ENCODE measurements at regions not wholly inside any gene's neighbourhood (a gene's known extent, or its start where the extent isn't known, plus 50 kb on each side); places are given as distances from the start of the nearest gene placed in this dataset.

DNA sequence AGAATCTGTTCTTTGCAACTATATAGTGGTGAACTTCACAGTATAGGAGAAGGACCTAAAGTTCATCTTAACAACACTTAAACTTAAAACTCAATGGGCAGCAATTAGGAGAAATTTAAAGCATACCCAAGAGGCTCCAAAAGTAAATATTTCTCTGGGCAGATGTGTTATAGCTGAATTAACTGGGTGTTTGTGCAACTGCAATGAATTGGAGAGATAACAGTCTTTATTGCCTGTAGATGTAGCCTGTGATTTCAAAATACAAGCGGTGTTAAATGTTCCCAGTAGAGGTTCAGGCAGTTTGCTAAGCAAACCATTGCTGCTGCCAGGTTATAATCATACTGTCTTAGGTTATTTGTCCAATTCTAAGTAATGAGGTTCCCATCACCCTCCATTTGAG lies 294.1 kb upstream of the MTNR1B start:
- DNase-seq (ENCODE audit: low read depth): no peak
- no peak overlapping the region for H3K4me3 ChIP-seq (ENCODE audit: low read depth, low read length)
- TF ChIP-seq, protein P1, sequence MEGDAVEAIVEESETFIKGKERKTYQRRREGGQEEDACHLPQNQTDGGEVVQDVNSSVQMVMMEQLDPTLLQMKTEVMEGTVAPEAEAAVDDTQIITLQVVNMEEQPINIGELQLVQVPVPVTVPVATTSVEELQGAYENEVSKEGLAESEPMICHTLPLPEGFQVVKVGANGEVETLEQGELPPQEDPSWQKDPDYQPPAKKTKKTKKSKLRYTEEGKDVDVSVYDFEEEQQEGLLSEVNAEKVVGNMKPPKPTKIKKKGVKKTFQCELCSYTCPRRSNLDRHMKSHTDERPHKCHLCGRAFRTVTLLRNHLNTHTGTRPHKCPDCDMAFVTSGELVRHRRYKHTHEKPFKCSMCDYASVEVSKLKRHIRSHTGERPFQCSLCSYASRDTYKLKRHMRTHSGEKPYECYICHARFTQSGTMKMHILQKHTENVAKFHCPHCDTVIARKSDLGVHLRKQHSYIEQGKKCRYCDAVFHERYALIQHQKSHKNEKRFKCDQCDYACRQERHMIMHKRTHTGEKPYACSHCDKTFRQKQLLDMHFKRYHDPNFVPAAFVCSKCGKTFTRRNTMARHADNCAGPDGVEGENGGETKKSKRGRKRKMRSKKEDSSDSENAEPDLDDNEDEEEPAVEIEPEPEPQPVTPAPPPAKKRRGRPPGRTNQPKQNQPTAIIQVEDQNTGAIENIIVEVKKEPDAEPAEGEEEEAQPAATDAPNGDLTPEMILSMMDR (IDR thresholded peaks at IDR 0.05; ENCODE audit: low read depth, low read length, missing control alignments): no peak

DNA sequence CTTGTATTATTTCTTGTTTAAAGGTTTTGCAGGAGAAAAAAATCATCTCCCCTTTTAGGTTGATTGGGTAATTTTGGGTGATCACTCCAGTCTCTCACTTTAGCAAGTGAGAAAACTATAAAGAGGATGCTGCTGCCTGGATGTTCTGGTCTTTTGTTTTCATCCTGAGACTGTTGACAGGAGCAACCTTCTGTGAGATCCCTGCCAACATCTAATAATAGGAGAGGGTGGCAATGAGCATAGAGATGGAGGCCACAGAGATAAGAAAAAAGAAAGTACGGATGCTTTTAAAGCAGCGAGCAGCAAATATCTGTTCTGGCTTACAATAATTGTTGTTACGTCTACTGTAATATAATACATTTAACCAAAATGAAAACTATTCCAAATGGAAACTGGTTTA lies 293.6 kb upstream of the MTNR1B start:
- TF ChIP-seq, protein P1 (IDR thresholded peaks at IDR 0.05; ENCODE audit: low read depth, low read length, missing control alignments): no peak
- DNase-seq (ENCODE audit: low read depth): no peak
- H3K4me3 ChIP-seq (ENCODE audit: low read depth, low read length): no peak overlapping the region

DNA sequence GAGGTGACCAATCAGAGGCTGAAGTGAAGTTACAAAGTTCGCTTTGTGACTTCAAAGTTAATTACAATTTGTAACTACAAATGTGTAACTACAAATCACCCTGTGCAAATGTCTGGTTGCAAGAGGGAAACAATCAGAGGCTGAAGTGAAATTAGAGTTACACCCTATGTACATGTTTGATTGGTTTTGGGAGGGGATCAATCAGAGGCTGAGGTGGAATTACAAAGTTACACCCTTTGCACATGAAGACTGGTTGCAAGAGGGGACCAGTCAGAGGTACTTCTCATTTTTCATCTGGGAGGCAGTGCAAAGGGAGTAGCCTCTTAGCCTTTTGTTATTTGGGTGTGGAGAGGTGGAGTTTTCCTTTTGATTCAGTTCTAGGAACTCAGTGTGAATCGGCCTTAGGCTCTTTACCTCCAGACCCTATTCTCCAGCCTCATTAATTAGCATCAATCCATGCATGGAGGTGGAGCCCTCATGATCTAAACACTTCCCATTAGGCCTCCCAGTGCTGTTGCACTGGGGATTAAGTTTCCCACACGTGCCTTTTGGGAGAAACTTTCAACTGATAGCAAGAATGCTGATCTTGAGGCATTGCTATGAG lies 291.3 kb upstream of the MTNR1B start:
- TF ChIP-seq, protein P1 (IDR thresholded peaks at IDR 0.05; ENCODE audit: low read depth, low read length, missing control alignments): no peak
- DNase-seq (ENCODE audit: low read depth): no peak
- no peak overlapping the region for H3K4me3 ChIP-seq (ENCODE audit: low read depth, low read length)

DNA sequence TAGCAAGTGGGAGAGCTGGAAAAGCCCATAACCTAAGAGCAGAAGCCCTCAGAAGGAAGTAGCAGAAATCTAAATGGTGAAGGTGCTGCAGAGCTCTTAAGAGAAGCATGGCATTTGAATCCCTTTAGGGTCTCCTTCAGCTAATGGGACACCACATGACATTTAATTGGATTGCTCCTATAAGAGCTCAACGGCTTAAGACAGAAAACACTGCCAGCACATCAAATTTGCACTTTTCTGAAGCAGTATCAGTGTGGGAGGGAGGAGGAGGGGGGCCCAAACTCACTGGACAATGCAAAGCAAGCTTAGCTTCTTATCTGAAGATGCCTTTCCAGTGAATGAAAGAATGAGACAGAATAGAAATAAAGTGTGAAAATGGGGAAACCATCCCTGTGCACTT lies 287.9 kb upstream of the MTNR1B start:
- DNase-seq (ENCODE audit: low read depth): no peak
- TF ChIP-seq, protein P1 (IDR thresholded peaks at IDR 0.05; ENCODE audit: low read depth, low read length, missing control alignments): no peak
- no peak overlapping the region for H3K4me3 ChIP-seq (ENCODE audit: low read depth, low read length)

DNA sequence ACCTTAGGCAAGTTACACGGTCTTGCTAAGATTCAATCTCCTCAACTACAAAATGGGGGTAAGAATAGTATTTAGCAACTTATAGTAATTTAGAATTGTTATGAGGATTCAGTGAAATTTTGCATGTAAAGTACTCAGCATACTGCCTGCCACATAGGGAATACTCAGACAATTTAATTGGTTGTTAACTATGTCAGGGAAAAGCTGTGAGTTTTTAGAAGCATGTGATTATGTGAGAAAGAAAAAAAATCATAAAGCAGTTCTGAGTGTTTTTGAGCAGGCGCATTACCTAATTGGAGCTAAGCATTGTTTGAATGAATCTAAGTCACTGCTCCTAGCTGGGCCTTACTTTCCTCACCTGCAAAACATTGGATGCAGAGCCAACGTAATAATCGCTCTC lies 287.3 kb upstream of the MTNR1B start:
- TF ChIP-seq, protein P1 (IDR thresholded peaks at IDR 0.05; ENCODE audit: low read depth, low read length, missing control alignments): no peak
- DNase-seq (ENCODE audit: low read depth): no peak
- no peak overlapping the region for H3K4me3 ChIP-seq (ENCODE audit: low read depth, low read length)

DNA sequence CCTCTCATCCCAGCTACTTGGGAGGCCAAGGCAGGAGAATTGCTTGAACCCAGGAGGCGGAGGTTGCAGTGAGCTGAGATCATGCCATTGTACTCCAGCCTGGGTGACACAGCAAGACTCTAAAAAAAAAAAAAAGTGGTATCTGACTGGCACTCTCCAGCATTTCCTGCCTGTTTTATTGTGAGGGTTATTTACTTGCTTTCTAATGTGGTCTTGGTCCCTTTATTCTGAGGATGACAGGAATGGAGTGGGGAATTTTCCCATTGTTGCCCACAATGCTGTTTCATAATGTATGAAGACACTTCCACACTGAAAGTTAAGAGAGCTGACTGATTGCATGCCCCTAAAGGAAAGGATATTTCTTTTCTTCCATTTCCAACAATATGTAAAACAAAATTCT lies 286.5 kb upstream of the MTNR1B start:
- no peak overlapping the region for H3K4me3 ChIP-seq (ENCODE audit: low read depth, low read length)
- no peak for DNase-seq (ENCODE audit: low read depth)
- TF ChIP-seq, protein P1 (IDR thresholded peaks at IDR 0.05; ENCODE audit: low read depth, low read length, missing control alignments): no peak

DNA sequence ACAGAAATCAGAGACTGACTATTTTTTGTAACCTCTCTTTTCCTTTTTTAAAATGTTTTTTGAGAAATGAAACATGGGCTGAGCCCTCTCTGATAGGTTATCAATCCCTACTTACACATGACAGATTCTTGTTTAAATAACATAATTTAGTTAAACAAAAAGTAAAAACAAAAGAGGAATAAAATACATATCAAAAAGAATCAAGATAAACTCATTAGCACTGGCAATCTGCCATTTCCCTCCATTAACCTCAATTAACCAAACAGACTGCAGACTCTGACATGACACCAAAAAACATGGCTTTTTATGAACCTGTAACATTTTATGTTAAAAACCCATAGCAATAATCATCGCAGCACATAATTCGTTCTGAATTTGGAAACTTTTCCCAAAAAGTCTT lies 284.4 kb upstream of the MTNR1B start:
- no peak for DNase-seq (ENCODE audit: low read depth)
- TF ChIP-seq, protein P1 (IDR thresholded peaks at IDR 0.05; ENCODE audit: low read depth, low read length, missing control alignments): no peak
- no peak overlapping the region for H3K4me3 ChIP-seq (ENCODE audit: low read depth, low read length)

Measured in GM12864 (cell line).